ENCODE measurements at regions not wholly inside any gene's neighbourhood (a gene's known extent, or its start where the extent isn't known, plus 50 kb on each side); places are given as distances from the start of the nearest gene placed in this dataset.
A peak's percentile ranks its signal among the peaks of the same experiment; 100 is the strongest.

DNA sequence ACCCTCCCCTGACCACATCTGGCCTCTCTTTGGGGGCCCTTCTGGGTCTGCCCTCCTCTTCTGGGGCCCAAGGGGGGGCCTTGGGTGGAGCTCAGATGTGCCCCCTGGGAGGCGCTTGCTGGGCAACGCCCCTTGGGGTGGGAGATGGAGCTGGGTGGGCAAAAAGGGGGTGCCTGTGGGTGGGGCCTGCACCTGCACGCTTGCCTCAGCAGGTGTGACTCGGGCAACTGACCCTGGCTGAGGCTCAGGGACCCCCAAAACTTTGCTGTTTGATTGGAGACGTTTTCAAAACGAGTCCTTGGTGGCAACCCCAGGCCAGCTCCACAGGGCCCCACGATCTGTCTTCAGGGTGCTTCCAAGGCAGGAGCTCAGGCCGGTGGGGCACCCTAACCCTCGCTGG is 105.3 kb downstream of the SIK1 start:
- Histone ChIP-seq H3K27me3 (no peaks in the 10 kb centered on the region), H3K36me3 (no peaks in the 10 kb centered on the region), H3K4me3 (no peak overlapping the region), H3K4me1 (peaks cover 0 to 7% (median 3%) of the 10 kb centered on the region in 4 donors), H3K9me3 (no peaks in the 10 kb centered on the region), H3K27ac (no peak overlapping the region)
- no peak for ATAC-seq
- 100% methylated on average over 1 of the region's 9 CpGs for WGBS (ENCODE audit: insufficient coverage, low coverage, low lambda C conversion rate, missing lambda C conversion rate)
- DNase-seq: no peak
- intact Hi-C loops (cut with DNase I): no loop called here
- no peak for TF ChIP-seq POLR2A (IDR thresholded peaks at IDR 0.05)
- TF ChIP-seq, protein P1, sequence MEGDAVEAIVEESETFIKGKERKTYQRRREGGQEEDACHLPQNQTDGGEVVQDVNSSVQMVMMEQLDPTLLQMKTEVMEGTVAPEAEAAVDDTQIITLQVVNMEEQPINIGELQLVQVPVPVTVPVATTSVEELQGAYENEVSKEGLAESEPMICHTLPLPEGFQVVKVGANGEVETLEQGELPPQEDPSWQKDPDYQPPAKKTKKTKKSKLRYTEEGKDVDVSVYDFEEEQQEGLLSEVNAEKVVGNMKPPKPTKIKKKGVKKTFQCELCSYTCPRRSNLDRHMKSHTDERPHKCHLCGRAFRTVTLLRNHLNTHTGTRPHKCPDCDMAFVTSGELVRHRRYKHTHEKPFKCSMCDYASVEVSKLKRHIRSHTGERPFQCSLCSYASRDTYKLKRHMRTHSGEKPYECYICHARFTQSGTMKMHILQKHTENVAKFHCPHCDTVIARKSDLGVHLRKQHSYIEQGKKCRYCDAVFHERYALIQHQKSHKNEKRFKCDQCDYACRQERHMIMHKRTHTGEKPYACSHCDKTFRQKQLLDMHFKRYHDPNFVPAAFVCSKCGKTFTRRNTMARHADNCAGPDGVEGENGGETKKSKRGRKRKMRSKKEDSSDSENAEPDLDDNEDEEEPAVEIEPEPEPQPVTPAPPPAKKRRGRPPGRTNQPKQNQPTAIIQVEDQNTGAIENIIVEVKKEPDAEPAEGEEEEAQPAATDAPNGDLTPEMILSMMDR (IDR thresholded peaks at IDR 0.05): no peak

DNA sequence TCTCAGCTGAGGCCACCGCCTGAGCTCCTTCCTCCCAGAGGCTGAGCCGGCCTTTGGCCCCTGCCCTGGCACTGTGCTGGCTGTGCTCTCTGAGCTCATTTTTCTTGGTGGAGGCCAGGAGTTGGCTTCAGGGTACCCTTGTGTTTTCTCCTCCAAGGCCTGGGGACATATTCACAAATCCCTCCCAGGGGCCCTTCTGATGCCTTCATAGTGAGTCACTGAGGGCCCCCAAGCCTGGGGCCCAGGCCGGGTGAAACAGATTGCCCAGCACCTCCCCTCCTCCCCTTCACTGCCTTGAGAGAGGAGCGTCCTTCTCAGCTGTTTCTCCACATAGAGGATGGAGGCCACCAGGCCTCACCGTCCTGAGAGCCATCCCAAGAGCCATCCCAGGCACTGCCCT is 105.8 kb downstream of the SIK1 start:
- no peak overlapping the region for H3K4me3 ChIP-seq
- H3K36me3 ChIP-seq: no peaks in the 10 kb centered on the region
- 31% methylated on average over 2 of the region's 5 CpGs for WGBS (ENCODE audit: insufficient coverage, low coverage, low lambda C conversion rate, missing lambda C conversion rate)
- peaks cover 0 to 7% (median 3%) of the 10 kb centered on the region in 4 donors for H3K4me1 ChIP-seq
- H3K27ac ChIP-seq: no peak overlapping the region
- ATAC-seq (peak in 3 of 4 donors; percentile 25 to 36 (median 26)), DNase-seq (no peak)
- H3K9me3 ChIP-seq: no peaks in the 10 kb centered on the region
- intact Hi-C loops (cut with DNase I): no loop called here
- no peak for TF ChIP-seq POLR2A (IDR thresholded peaks at IDR 0.05)
- TF ChIP-seq, protein P1 (IDR thresholded peaks at IDR 0.05): no peak
- no peaks in the 10 kb centered on the region for H3K27me3 ChIP-seq

DNA sequence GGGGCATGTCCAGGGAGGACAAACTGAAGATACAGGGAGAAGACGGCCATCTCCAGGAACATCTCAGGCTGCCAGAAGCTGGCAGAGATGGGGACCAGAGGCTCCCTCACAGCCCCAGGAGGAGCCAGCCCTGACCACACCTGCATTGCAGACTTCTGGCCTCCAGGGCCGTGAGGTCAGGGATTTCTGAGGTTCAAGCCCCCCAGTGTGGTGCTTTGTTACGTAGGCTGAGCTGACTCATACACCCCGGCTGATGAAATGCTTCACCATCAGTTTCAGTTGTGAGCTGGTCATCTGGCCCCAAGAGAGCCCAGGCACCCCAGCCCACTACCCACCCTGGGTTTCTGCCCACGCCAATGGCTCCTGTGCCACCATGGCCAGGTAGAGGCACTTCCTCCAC is 106.4 kb downstream of the SIK1 start:
- 83% methylated on average over 1 of the region's 5 CpGs for WGBS (ENCODE audit: insufficient coverage, low coverage, low lambda C conversion rate, missing lambda C conversion rate)
- H3K4me1 ChIP-seq: peaks cover 0 to 7% (median 3%) of the 10 kb centered on the region in 4 donors
- intact Hi-C loops (cut with DNase I): no loop called here
- H3K27ac ChIP-seq: no peak overlapping the region
- H3K4me3 ChIP-seq: no peak overlapping the region
- H3K9me3 ChIP-seq: no peaks in the 10 kb centered on the region
- DNase-seq: peak in 1 of 3 donors; percentile 41
- H3K36me3 ChIP-seq: no peaks in the 10 kb centered on the region
- TF ChIP-seq, protein P1 (IDR thresholded peaks at IDR 0.05): no peak
- no peak for TF ChIP-seq POLR2A (IDR thresholded peaks at IDR 0.05)
- no peaks in the 10 kb centered on the region for H3K27me3 ChIP-seq
- no peak for ATAC-seq

DNA sequence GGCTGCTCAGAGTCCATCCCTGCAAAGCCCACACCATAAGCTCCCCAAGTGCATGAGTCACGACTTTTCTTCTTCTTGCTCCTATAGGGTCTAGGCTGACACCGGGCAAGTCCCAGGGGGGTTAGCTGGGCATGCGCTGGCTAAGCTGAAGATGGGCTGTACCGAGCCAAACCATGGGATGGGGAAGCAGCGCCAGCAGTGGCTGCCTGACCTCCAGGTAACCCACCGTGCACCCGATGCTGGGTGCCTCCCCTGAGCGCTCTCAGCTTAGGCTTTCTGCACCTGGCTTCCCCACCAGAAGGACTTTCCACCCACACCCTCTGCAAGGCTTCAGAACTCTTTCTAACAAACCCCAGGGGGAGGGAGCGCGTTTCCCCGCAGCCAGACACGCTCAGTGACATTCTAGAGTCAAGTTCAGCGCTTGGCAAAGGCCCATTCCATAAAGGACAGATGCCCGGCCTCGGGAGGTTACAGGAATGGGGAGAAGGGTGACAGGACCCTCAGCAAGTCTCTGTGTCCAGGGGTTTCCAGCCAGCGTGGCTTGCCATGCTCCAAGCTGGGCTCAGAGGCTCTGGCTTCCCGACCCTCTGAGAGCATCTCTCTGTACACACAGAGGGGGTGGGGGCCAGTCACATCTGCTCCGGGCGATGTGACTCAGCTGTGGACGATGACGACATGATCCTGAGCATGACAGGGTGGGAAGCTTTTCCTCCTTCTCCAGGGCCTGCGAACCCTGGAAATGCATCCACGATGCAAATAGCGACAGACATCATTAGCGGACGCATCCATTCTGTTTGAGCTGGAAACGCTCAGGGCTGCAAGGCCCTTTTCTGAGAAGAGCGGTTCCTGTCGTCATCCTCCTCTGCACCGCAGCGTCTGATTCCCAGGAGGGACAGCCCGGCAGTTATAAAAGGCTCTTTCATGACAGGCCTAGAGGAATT is 107.8 kb downstream of the SIK1 start:
- no peaks in the 10 kb centered on the region for H3K36me3 ChIP-seq
- peaks cover 0 to 7% (median 3%) of the 10 kb centered on the region in 4 donors for H3K4me1 ChIP-seq
- no peak overlapping the region for H3K27ac ChIP-seq
- TF ChIP-seq POLR2A (IDR thresholded peaks at IDR 0.05): no peak
- TF ChIP-seq, protein P1 (IDR thresholded peaks at IDR 0.05): no peak
- H3K9me3 ChIP-seq: no peaks in the 10 kb centered on the region
- DNase-seq: peak in 2 of 3 donors; percentile 17 to 44
- intact Hi-C loops (cut with DNase I): no loop called here
- no peaks in the 10 kb centered on the region for H3K27me3 ChIP-seq
- 86% methylated on average over 12 of the region's 32 CpGs for WGBS (ENCODE audit: insufficient coverage, low coverage, low lambda C conversion rate, missing lambda C conversion rate)
- no peak overlapping the region for H3K4me3 ChIP-seq
- ATAC-seq: no peak
